HG03469 (cell line): ENCODE measurements at regions not wholly inside any gene's neighbourhood (a gene's known extent, or its start where the extent isn't known, plus 50 kb on each side); places are given as distances from the start of the nearest gene placed in this dataset.
A peak's percentile ranks its signal among the peaks of the same experiment; 100 is the strongest.

Experiments used
- ATAC-seq: cut with Tn5 transposase; IDR thresholded peaks from one replicate; pipeline ENCODE4 v1.9.1; 2021; ENCODE audit warnings: mild to moderate bottlenecking, moderate library complexity, moderate number of reproducible peaks; ENCODE audit not compliant: unreplicated experiment

GRCh38 chr12:24425601-24425970, 476.1 kb upstream of the SOX5 start:
- ATAC-seq, result no peak

GRCh38 chr12:24424889-24425600, 475.6 kb upstream of the SOX5 start:
- ATAC-seq, result no peak

GRCh38 chr12:24424376-24424775, 474.9 kb upstream of the SOX5 start:
- ATAC-seq, result no peak

GRCh38 chr12:24423611-24424010, 474.1 kb upstream of the SOX5 start:
- no peak for ATAC-seq

GRCh38 chr12:24421759-24422158, 472.3 kb upstream of the SOX5 start:
- ATAC-seq, result no peak

GRCh38 chr12:24418157-24418556, 468.7 kb upstream of the SOX5 start:
- ATAC-seq, result no peak

- no peak for ATAC-seq
These were observed 467.1 kb upstream of the SOX5 start for GRCh38 chr12:24416423-24417109.

GRCh38 chr12:24415934-24416333, 466.5 kb upstream of the SOX5 start:
- no peak for ATAC-seq

- ATAC-seq, result no peak
These were observed 465.0 kb upstream of the SOX5 start for GRCh38 chr12:24414480-24414879.

GRCh38 chr12:24411948-24412347, 462.5 kb upstream of the SOX5 start:
- no peak for ATAC-seq

GRCh38 chr12:24409868-24410267, 460.4 kb upstream of the SOX5 start:
- ATAC-seq, result no peak

GRCh38 chr12:24408305-24408704, 458.8 kb upstream of the SOX5 start:
- ATAC-seq, result no peak

- no peak for ATAC-seq
These were observed 458.4 kb upstream of the SOX5 start for GRCh38 chr12:24407884-24408283.

- ATAC-seq, result no peak
These were observed 454.8 kb upstream of the SOX5 start for GRCh38 chr12:24404086-24404815.

GRCh38 chr12:24400533-24400932, 451.1 kb upstream of the SOX5 start:
- ATAC-seq, result no peak

GRCh38 chr12:24398605-24399004, 449.1 kb upstream of the SOX5 start:
- peak; percentile 85 for ATAC-seq

- no peak for ATAC-seq
These were observed 446.8 kb upstream of the SOX5 start for GRCh38 chr12:24396224-24396623.

GRCh38 chr12:24394246-24394645, 444.8 kb upstream of the SOX5 start:
- no peak for ATAC-seq

GRCh38 chr12:24393071-24393470, 443.6 kb upstream of the SOX5 start:
- ATAC-seq, result no peak

GRCh38 chr12:24389394-24389793, 439.9 kb upstream of the SOX5 start:
- ATAC-seq, result no peak

- no peak for ATAC-seq
These were observed 437.9 kb upstream of the SOX5 start for GRCh38 chr12:24387381-24387780.

- ATAC-seq, result no peak
These were observed 437.4 kb upstream of the SOX5 start for GRCh38 chr12:24386836-24387235.
